ENCODE measurements at regions not wholly inside any gene's neighbourhood (a gene's known extent, or its start where the extent isn't known, plus 50 kb on each side); places are given as distances from the start of the nearest gene placed in this dataset.

DNA sequence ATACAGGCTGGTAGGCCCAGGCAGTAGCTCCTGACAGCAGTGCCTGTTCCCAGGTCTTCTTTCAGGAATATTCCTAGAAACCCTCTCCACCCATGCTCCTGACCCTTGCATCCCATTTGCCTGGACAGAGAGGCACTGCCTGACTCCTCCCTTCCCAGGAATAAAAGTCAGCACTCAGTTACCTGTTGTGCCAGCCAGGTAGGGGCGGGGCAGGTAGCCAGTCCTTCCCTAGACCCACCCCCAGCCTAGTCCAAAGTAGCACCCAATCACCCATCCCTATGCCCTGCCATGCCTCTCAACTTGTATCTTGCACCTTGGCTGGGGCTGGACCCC is 129.9 kb downstream of the MRPL14 start:
- no peak for TF ChIP-seq ZNF565 (CRISPR knock-in tag; conservative IDR thresholded peaks at IDR 0.05; ENCODE audit: low read depth)
- TF ChIP-seq RARB (CRISPR knock-in tag; IDR thresholded peaks at IDR 0.05): no peak
- no peak for TF ChIP-seq ZNF8 (CRISPR knock-in tag; IDR thresholded peaks at IDR 0.05)
- no peak for TF ChIP-seq ZFP3 (CRISPR knock-in tag; IDR thresholded peaks at IDR 0.05)
- TF ChIP-seq, protein P1, sequence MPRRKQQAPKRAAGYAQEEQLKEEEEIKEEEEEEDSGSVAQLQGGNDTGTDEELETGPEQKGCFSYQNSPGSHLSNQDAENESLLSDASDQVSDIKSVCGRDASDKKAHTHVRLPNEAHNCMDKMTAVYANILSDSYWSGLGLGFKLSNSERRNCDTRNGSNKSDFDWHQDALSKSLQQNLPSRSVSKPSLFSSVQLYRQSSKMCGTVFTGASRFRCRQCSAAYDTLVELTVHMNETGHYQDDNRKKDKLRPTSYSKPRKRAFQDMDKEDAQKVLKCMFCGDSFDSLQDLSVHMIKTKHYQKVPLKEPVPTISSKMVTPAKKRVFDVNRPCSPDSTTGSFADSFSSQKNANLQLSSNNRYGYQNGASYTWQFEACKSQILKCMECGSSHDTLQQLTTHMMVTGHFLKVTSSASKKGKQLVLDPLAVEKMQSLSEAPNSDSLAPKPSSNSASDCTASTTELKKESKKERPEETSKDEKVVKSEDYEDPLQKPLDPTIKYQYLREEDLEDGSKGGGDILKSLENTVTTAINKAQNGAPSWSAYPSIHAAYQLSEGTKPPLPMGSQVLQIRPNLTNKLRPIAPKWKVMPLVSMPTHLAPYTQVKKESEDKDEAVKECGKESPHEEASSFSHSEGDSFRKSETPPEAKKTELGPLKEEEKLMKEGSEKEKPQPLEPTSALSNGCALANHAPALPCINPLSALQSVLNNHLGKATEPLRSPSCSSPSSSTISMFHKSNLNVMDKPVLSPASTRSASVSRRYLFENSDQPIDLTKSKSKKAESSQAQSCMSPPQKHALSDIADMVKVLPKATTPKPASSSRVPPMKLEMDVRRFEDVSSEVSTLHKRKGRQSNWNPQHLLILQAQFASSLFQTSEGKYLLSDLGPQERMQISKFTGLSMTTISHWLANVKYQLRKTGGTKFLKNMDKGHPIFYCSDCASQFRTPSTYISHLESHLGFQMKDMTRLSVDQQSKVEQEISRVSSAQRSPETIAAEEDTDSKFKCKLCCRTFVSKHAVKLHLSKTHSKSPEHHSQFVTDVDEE (CRISPR knock-in tag; IDR thresholded peaks at IDR 0.05): no peak
- TF ChIP-seq, protein P2, sequence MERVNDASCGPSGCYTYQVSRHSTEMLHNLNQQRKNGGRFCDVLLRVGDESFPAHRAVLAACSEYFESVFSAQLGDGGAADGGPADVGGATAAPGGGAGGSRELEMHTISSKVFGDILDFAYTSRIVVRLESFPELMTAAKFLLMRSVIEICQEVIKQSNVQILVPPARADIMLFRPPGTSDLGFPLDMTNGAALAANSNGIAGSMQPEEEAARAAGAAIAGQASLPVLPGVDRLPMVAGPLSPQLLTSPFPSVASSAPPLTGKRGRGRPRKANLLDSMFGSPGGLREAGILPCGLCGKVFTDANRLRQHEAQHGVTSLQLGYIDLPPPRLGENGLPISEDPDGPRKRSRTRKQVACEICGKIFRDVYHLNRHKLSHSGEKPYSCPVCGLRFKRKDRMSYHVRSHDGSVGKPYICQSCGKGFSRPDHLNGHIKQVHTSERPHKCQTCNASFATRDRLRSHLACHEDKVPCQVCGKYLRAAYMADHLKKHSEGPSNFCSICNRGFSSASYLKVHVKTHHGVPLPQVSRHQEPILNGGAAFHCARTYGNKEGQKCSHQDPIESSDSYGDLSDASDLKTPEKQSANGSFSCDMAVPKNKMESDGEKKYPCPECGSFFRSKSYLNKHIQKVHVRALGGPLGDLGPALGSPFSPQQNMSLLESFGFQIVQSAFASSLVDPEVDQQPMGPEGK (CRISPR knock-in tag; IDR thresholded peaks at IDR 0.05; ENCODE audit: borderline replicate concordance): no peak
- no peak for TF ChIP-seq ZC3H10 (CRISPR knock-in tag; IDR thresholded peaks at IDR 0.05)
- no peak for TF ChIP-seq ARNTL (CRISPR knock-in tag; IDR thresholded peaks at IDR 0.05; ENCODE audit: borderline replicate concordance, low read depth)
- TF ChIP-seq, protein P3, sequence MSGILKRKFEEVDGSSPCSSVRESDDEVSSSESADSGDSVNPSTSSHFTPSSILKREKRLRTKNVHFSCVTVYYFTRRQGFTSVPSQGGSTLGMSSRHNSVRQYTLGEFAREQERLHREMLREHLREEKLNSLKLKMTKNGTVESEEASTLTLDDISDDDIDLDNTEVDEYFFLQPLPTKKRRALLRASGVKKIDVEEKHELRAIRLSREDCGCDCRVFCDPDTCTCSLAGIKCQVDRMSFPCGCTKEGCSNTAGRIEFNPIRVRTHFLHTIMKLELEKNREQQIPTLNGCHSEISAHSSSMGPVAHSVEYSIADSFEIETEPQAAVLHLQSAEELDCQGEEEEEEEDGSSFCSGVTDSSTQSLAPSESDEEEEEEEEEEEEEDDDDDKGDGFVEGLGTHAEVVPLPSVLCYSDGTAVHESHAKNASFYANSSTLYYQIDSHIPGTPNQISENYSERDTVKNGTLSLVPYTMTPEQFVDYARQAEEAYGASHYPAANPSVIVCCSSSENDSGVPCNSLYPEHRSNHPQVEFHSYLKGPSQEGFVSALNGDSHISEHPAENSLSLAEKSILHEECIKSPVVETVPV (CRISPR knock-in tag; IDR thresholded peaks at IDR 0.05): no peak
- TF ChIP-seq, protein P4, sequence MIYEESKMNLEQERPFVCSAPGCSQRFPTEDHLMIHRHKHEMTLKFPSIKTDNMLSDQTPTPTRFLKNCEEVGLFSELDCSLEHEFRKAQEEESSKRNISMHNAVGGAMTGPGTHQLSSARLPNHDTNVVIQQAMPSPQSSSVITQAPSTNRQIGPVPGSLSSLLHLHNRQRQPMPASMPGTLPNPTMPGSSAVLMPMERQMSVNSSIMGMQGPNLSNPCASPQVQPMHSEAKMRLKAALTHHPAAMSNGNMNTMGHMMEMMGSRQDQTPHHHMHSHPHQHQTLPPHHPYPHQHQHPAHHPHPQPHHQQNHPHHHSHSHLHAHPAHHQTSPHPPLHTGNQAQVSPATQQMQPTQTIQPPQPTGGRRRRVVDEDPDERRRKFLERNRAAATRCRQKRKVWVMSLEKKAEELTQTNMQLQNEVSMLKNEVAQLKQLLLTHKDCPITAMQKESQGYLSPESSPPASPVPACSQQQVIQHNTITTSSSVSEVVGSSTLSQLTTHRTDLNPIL (CRISPR knock-in tag; IDR thresholded peaks at IDR 0.05; ENCODE audit: low read depth): no peak
- no peak for TF ChIP-seq ESRRG (CRISPR knock-in tag; IDR thresholded peaks at IDR 0.05)
- no peak for TF ChIP-seq SNAI2 (CRISPR knock-in tag; IDR thresholded peaks at IDR 0.05)
- TF ChIP-seq GLIS3 (CRISPR knock-in tag; IDR thresholded peaks at IDR 0.05): no peak
